NCI-H2029 (cell line): ENCODE measurements at regions not wholly inside any gene's neighbourhood (a gene's known extent, or its start where the extent isn't known, plus 50 kb on each side); places are given as distances from the start of the nearest gene placed in this dataset.
"Not testable (repeated sequence)": the region's sequence is repeated elsewhere in the genome, so short reads cannot be mapped to it uniquely, and the experiment has no call there.

Experiments used
- DNase-seq: peaks from one replicate; lab custom pipeline; 2025; lab: John Stamatoyannopoulos, UW

DNA sequence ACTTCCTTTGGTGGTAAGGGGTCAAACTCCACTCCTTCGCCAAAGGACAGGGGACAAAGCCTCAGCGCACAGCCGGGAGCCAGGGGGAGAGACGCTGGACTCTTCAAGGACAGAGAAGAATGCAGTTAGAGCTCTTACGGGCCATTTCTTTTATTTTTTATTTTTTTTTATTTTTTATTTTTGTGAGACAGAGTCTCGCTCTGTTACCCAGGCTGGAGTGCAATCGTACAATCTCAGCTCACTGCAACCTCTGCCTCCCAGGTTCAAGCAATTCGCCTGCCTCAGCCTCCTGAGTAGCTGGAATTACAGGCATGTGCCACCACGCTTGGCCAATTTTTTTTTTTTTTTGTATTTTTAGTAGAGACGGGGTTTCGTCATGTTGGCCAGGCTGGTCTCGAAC, 93.2 kb upstream of the RPH3AL start, which contains the start of gene RFLNB:
Gene RFLNB, minus strand, starts transcription at position 101 of the 400 bp plus-strand sequence.
- DNase-seq = not testable (repeated sequence)

DNA sequence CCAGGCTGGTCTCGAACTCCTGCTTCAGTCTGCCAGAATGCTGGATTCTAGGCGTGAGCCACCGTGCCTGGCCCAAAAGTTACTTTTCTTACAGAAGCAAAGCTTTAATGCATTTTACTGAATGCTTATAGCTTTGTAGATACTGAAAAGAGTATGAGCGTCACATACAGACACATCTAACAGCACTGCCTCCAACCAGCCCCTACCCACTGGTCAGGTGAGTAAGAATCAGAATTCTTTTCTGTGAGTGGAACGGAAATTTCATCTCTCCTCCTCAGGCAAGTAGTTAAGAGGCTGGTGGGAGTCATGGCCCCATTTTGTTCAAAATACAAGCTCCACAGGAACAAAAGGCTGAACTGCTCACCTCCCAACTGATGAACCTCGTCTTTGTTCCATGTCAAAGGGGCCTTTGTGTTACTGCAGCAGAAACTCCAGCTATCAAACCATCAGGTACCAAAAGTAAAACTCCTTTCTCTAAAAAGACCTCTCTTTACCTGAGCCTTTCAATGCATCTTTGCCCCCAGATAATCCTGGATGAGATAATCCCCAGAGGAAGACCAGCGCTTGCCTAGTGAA, 92.4 kb upstream of the RPH3AL start:
- DNase-seq = no peak

DNA sequence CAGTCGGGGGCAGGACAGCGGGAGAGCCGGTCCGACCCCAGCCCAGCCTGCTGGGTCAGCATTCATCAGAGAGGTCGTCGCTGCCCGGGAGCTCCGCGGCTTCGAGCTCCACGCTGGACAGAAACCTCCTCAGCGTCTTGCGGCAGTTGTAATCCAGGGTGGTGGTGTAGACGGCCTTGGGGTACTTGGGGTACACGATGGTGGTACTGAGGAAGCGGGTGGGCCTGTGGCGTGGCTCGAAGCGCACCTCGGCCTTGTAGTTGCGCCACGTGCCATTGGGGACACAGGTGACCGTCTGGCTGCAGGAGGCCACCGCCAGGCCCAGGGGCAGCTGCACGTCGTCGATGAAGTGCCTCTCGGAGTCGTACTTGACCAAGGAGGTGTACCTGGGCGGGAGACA, 90.5 kb upstream of the RPH3AL start:
- DNase-seq = no peak

DNA sequence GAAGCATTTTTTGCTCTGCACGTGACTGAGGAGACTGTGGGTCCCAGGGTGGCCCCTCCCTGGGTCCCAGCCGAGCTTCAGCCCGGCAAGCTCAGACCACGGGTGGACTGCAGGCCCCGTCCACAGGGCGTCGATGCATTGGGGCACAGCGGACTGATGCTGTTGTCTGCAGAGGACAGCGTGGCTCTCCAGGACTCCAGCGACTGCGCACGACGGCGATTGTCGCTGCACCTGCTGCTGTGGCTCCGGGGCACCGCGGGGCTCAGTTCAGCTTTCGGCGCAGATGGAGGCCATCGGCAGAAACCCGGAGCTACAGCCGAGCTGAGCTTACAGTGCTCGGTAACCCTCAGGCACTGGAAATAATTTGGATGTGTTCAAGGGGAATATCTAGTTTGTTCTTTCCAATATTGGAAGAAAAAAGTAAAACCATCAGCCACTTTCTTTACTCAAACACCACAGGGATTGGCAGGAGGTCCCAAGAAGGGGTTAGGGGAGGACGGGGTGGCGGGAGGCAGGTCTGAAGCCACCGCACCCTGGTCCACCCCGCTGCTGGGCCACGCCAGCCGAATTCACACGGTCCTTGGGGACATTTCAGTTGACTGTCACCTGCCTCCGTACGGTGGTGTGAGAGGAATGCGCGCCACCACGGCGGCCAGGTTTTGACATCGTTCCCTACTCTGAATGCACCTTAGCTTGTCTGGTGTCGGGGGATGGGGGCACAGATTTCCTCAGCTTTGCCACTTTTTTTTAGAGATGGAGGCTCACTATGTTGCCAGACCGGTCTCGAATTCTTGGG, 88.7 kb upstream of the RPH3AL start:
- DNase-seq = no peak

DNA sequence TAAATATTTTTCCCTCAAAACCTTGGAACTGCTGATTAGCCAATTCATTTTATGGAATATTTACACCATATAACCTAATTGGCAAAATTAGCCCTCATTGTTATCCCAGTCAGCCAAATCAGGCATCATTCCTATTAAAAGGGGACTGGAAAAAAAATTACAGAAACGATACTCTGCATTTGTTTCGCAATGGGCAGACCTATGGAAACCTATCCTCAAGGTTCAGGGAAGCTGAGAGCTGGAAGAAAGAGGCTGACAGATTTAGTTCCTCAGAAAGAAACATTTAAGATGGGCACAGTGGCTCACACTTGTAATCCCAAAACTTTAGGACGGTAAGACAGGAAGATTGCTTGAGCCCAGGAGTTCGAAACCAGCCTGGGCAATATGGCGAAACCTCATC, 85.6 kb upstream of the RPH3AL start:
- no peak for DNase-seq

DNA sequence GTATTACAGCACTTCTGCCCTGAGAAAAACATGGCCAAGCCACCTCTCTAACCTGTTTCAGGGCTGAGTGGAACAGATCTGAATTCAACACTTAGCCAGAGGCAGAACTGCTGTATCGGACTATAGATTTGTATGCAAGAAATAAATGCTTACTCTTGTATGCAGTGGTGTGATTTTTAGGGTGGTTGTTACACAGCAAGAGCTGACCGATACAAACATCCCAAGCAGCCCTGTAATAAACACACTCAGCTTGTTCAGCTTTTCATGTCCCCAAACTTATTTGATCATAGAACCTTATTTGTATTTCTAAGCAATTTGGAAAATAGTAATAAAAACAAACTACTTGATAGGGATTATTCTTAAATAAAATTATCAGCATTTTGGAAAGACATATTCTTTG, 84.9 kb upstream of the RPH3AL start:
- DNase-seq = no peak

DNA sequence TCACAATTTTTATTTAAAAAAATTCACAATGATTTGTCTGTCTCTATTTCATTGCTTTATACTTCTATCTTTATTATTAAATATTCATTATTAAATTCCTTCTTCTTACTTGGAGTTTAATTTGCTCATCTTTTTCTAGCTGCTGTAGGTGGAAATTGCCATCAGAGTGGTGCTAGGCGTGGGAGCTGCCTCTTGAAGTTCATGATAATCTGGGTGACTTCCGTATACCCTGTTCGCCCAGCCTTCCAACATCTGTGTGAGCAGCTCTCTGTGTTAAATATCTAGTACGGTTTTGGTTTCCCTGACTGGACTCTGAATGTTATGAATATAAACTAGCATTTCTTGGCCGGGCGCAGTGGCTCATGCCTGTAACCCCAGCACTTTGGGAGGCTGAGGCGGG, 84.0 kb upstream of the RPH3AL start:
- no peak for DNase-seq

DNA sequence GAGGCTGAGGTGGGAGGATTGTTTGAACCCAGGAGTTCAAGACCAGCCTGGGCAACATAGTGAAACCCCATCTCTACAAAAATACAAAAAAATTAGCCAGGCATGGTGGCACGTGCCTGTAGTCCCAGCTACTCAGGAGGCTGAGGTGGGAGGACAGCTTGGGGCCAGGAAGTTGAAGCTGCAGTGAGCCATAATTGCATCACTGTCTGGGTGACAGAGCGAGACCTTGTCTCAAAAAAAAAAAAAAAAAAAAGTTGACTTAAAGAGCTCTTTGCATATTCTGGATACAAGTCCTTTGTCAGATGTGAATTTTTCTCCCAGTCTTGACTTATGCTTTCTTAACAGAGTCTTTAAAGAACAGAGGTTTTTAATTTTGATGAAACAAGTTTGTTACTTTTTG, 79.9 kb upstream of the RPH3AL start:
- DNase-seq = not testable (repeated sequence)

DNA sequence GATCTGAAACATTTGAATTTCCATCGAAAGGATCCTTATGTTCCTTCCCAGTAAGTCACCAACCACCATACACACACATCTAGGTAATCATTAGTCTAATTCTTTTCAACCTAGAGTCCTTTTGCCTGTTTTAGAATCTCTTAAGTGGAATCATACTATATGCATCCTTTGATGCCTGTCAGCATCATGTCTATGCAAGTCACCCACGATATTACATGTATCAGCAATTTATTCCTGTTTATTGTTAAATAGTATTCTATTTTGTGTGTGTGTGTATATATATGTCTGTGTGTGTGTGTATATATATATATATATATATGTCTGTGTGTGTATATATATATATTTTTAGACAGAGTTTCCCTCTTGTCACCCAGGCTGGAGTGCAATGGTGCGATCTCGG, 78.9 kb upstream of the RPH3AL start:
- no peak for DNase-seq

DNA sequence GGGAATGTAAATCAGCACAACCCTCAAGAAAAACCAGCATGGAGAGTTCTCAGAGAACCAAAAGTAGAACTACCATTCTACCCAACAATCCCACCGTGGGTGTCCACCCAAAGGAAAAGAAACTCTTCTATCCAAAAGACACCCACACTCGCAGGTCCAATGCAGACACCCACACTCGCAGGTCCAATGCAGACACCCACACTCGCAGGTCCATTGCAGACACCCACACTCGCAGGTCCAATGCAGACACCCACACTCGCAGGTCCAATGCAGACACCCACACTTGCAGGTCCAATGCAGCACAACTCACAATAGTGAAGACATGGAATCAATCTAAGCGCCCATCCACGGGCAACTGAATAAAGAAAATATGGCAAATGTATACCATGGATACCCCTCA, 77.0 kb upstream of the RPH3AL start:
- DNase-seq = no peak

DNA sequence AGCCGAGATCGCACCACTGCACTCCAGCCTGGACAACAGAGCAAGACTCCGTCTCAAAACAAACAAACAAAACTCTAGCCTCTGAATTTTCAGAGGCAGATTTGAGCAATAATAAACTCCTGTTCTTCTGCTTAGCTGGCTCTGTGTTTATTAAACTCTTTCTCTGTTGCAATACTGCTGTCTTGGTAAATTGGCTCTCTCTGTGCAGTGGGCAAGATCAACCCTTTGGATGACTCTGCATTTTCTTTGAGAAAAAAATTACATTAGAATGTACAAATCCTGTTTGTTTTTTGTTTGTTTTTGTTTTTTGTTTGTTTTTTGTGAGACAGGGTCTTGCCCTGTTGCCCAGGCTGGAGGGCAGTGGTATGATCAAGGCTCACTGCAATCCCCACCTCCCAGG, 75.8 kb upstream of the RPH3AL start:
- no peak for DNase-seq

DNA sequence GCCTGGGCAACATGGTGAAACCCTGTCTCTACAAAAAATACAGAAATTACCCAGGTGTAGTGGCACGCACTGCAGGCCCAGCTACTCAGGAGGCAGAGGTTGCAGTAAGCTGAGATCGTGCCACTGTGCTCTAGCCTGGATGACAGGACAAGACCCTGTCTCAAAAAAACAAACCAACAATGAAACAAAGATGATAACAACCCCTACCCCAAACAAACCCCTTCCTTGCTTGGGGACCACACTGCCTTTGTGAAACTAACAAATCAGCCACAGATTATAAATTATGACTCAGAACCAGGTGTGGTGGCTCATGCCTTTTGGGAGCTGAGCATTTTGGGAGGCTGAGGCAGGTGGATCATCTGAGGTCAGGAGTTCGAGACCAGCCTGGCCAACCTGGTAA, 75.3 kb upstream of the RPH3AL start:
- DNase-seq = no peak

DNA sequence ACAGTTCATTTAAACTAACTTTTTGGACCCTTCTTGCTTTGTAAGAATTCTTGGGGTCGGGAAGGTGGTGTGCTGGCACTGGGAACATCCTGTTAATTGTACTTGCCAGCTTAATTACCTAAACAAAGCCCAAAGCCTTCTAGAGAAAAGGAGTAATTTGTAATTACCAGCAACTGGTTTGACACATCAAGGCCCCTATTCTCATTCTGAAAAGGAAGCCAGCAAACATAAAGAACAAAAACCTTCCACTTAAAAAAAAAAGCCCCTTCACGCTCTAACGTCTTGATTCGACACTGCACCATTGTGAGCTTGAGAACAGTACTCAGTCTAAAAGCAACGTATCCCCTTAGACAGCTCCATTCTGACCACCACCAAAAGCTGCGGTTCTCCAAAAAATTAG, 74.7 kb upstream of the RPH3AL start:
- no peak for DNase-seq

DNA sequence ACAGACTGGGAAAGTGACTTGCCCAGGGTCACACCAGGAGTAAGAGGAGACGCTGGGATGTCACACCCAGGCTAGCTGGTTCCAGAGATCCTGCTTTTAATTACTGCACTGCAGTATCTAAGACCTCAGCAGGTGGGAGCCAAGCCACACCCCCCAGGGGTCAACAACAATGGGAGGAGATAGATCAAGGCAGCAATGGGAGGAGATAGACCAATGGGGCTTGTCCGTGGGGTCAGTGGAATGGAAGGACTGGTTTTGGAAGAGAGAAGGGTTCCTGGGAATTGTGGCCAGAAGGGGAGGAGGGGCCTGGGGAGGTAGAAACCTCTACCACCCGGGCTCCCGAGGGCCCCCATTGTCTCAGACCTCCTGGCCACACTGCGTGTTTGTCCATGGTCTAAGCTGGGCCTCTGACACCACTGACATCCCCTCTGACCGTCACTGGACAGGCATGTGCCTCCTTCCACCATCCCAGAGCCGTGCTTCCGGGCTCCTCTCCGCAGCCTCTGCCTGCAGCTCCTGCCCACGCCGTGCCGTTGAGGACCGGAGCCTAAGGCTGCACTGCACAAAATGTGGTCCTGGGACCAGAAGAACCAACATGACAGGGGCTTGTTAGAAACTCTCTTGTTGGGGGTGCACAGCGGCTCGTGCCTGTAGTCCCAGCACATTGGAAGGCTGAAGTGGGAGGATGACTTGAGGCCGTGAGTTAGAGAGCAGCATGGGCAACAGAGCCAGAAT, 69.8 kb upstream of the RPH3AL start:
- no peak for DNase-seq

DNA sequence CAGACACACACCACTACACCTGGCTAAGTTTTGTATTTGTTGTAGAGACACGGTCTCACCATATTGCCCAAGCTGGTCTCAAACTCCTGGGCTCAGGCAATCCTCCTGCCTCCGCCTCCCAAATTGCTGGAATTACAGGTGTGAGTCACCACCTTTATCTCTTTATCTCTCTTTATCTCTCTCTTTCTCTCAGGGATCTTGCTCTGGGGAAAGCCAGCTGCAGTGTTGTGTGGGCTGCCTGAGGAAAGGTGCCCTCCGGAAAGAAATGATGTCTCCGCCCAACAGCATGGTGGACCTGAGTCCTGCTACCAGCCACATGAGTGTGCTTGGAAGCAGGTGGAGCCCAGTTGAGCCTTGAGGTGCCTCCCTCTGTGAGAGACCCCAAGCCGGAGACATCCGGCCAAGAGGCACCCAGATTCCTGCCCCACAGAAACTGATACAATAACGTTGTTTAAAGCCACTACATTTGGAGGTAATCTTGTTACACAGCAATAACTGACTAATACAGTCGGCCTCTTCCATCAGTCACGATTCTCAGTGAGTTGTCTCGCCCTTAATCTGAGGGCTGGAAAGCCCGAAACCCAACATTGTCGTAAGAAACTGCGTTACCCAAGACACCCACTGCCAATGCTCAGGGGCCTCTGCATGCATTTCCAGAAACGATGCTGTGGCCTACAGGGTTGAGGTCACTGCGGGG, 68.0 kb upstream of the RPH3AL start:
- no peak for DNase-seq

DNA sequence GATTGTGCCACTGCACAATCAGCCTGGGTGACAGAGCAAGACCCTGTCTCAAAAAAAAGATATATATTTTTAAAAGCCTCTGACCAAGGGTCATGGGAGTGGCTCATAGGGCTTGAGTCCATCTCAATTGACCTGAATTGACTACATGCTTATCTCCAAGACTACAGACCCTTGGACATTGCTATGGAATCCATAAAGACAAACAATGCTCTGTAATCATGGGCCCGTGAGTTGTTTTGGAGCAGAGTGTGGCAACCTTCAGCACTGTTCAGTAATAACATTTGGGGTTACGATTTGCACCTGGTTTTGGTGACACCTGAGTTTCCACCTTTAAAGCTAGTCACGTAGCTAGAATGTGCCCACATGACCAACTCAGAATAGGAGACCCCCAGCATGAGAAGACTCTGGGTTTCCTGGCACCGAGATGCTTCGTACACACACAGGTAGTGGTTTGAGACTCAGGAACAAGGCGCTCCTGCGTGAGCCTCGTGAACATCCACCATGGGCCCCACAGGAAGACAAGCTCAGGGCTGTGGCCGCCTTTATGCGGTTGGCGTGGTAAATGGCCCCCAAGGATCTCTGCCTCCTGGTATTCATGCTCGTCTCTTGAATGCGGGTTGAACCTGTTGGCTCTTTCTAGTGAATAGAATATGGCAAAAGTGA, 66.6 kb upstream of the RPH3AL start:
- no peak for DNase-seq

DNA sequence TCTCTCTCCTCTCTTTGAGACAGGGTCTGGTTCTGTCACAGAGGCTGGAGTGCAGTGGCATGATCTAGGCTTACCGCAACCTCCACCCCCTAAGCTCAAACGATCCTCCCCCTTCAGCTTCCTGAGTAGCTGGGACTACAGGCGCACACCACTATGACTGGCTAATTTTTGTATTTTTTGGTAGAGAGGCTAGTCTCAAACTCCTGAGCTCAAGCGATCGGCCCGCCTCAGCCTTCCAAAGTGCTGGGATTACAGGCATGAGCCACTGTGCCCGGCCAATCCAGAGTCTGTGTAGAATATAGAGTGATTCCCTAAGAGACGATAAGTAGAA, 65.8 kb upstream of the RPH3AL start:
- no peak for DNase-seq

DNA sequence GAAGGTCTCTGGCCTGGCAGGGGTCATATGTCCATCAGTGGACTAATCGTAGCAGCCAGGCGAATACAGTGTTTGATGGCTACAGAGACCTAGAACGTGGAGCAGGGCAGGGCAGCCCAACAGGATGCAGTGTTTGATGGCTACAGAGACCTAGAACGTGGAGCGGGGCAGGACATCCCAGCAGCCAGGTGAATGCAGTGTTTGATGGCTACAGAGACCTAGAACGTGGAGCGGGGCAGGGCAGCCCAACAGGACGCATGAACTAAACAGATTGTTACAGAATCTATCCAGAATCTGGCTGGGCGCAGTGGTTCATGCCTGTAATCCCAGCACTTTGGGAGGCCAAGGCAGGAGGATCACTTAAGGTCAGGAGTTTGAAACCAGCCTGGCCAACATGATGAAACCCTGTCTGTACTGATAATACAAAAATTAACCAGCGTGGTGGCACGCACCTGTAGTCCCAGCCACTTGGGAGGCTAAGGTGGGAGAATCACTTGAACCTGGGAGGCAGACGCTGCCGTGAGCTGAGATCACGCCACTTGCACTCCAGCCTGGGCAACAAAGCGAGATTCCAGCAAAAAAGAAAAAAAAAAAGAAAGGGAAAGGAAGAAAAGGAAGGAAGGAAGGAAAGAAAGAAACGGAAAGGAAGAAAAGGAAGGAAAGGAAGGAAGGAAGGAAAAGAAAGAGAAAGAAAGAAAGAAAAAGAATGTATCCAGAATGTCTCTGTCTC, 65.2 kb upstream of the RPH3AL start:
- no peak for DNase-seq

DNA sequence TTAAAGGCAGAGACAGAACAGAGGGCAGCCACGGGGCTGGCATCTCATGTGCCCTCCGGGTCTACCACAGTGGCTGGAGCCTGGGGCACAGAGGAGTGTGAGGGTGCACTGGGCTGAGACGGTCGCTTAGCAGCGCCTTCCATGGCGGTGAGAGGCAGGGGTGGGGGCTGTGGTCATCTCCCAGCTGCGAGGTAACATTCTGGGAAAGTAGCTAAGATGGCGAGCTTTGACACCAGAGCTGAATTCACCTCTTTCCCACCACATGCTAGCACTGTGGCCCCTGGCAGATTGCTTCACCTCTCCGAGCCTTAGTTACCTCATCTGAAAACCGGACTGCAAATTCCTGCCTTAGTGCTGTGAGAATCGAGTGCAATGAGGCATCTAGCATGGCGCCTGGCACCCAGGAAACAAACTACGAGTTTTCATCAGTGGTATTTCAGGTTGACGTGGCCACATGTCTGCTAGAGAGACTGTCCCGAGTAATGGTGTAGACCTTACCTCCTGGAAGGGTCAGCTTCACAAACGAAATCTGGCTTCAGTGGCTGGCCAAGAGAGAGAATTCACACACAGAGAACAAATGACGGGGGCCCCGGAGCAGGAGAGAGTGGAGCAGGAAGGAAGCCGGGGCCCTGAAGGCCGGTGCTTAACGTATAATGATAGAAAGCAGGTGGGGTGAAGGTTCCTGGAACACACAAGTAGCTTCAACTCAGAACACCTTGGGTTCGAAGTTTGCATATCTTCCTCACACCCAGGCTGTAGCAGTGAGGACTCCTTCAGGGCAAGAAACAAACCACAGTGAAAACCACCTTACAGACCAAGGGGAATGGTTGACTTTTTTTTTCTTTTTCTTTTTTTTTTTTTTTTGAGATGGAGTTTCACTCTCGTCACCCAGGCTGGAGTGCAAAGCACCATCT, 63.9 kb upstream of the RPH3AL start:
- no peak for DNase-seq

DNA sequence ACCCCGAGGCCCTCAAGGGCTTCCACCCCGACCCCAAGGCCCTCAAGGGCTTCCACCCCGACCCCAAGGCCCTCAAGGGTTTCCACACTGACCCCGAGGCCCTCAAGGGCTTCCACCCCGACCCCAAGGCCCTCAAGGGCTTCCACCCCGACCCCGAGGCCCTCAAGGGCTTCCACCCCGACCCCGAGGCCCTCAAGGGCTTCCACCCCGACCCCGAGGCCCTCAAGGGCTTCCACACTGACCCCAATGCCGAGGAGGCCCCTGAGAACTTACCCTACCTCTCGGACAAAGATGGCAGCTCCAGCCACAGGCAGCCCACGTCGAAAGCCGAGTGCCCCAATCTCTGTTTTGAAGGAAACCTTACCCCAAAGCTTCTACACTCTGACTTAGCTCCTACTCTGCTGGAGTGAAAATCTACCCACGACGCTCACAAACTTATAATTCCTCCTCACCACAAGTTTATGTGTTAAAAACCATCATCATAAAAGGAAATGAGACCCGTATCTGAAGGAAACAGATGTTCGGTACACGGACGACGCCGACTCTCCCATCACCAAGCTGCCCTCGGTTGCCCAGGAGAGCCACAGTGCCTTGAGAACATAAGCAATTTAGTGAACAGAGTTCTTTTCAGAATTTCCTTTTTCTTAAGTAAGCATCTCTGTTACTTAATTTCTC, 61.2 kb upstream of the RPH3AL start:
- no peak for DNase-seq
